ENCODE measurements at regions not wholly inside any gene's neighbourhood (a gene's known extent, or its start where the extent isn't known, plus 50 kb on each side); places are given as distances from the start of the nearest gene placed in this dataset.

DNA sequence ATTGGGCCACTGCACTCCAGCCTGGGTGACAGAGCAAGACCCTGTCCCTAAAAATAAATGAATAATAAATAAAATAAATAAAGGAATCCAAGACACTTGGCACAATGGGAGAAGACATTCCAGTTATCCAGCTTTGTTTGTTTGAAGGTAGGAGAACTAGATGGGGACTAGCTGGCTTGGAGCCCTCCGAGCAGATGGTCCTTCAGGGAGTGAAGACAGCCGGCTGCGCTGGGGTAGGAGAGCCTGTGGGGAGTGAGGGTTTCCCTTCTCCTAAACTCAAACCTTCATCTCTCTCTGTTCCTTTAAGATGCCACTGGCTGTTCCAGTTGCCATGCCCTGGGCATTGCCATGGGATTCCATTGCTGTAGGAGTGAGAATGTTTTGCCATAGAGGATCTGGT, 120.6 kb downstream of the NAV1 start:
- Histone ChIP-seq H3K27ac (ENCODE audit: low read depth, low read length) (no peak overlapping the region), H3K79me1 (ENCODE audit: low read depth, low read length) (peaks cover 10% of the 10 kb centered on the region), H2BK15ac (ENCODE audit: low read length) (no peak overlapping the region), H3K18ac (ENCODE audit: extremely low read depth, low read length) (no peak overlapping the region), H4K8ac (ENCODE audit: extremely low read depth, insufficient read depth, low read length) (no peak overlapping the region), H3K23ac (ENCODE audit: insufficient read length) (no peak overlapping the region), H4K91ac (replicated peaks; ENCODE audit: insufficient read length, low read length) (no peak overlapping the region), H3K27me3 (replicated peaks in 1 of 4; ENCODE audit: control insufficient read depth in 3 of 4, extremely low read depth in 1 of 4, insufficient read depth in 3 of 4, low read length in 3 of 4) (no peaks in the 10 kb centered on the region), H2BK20ac (ENCODE audit: low read length) (no peak overlapping the region), H3K4me2 (ENCODE audit: insufficient read depth in 1 of 2, low read depth in 2 of 2, low read length in 2 of 2) (no peak overlapping the region), H3K4me1 (replicated peaks in 1 of 4; ENCODE audit: control insufficient read depth in 3 of 4, insufficient read depth in 4 of 4, low read length in 3 of 4) (peaks cover 0 to 7% (median 4%) of the 10 kb centered on the region in 4 experiments; a peak in 2 of 7 replicates), H2BK5ac (ENCODE audit: low read depth, low read length) (no peak overlapping the region), H3K4ac (replicated peaks; ENCODE audit: insufficient read length, low read depth, low read length) (no peak overlapping the region), H2AFZ (ENCODE audit: low read length) (no peak overlapping the region), H3K9ac (replicated peaks in 1 of 4; ENCODE audit: extremely low read depth in 1 of 4, low read depth in 3 of 4, low read length in 3 of 4) (no peak overlapping the region), H3K36me3 (ENCODE audit: control insufficient read depth in 2 of 4, insufficient read depth in 4 of 4, low read length in 3 of 4) (no peaks in the 10 kb centered on the region), H3K4me3 (ENCODE audit: extremely low read depth in 1 of 4, insufficient read depth in 2 of 4, low read depth in 3 of 4, low read length in 4 of 4) (no peak overlapping the region), H3K56ac (replicated peaks; ENCODE audit: insufficient read length, low read depth, low read length) (no peak overlapping the region), H2AK5ac (ENCODE audit: low read depth, low read length) (no peak overlapping the region), H4K20me1 (replicated peaks in 1 of 2; ENCODE audit: control insufficient read depth in 1 of 2, insufficient read depth in 2 of 2, low read length in 2 of 2) (peaks cover 0 to 3% of the 10 kb centered on the region in 2 experiments), H2BK12ac (ENCODE audit: low read depth, low read length) (no peak overlapping the region), H3K14ac (ENCODE audit: insufficient read length) (no peak overlapping the region), H4K5ac (ENCODE audit: insufficient read length, low read depth, low read length) (no peak overlapping the region), H3K23me2 (ENCODE audit: low read depth, low read length) (no peaks in the 10 kb centered on the region), H3K79me2 (ENCODE audit: control insufficient read depth in 1 of 2, insufficient read depth in 2 of 2, low read length in 2 of 2) (peaks cover 0 to 18% of the 10 kb centered on the region in 2 experiments; a peak in 2 of 4 replicates), H2BK120ac (replicated peaks; ENCODE audit: low read depth, low read length) (no peak overlapping the region), H3K9me3 (ENCODE audit: insufficient read depth in 2 of 2, low read depth in 1 of 2, low read length in 1 of 2) (no peaks in the 10 kb centered on the region)
- no peak for DNase-seq (ENCODE audit: low read depth in 1 of 2, low spot score in 2 of 2)
- ChIA-PET POLR2A (ENCODE audit: partially characterized antibody) (interaction anchor here (1.6 kb wide), 1 partner anchor 9 kb away, joined by 6 read pairs; no protein-coding TSS in a partner anchor), CTCF (ENCODE audit: partially characterized antibody) (interaction anchor here (0.6 to 4.5 kb wide), 9 partner anchors 9 to 129 kb away, joined by 3 to 16 read pairs (median 5); no protein-coding TSS in a partner anchor)
- FAIRE-seq, result no peak
- TF ChIP-seq MAFK (IDR thresholded peaks at IDR 0.05; ENCODE audit: low read depth, low read length), result no peak
- TF ChIP-seq CTBP2 (IDR thresholded peaks at IDR 0.05; ENCODE audit: borderline replicate concordance, insufficient read depth, insufficient read length, low read length), result no peak
- TF ChIP-seq, protein P1, sequence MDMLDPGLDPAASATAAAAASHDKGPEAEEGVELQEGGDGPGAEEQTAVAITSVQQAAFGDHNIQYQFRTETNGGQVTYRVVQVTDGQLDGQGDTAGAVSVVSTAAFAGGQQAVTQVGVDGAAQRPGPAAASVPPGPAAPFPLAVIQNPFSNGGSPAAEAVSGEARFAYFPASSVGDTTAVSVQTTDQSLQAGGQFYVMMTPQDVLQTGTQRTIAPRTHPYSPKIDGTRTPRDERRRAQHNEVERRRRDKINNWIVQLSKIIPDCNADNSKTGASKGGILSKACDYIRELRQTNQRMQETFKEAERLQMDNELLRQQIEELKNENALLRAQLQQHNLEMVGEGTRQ (IDR thresholded peaks at IDR 0.05; ENCODE audit: low read length), result no peak
- no peak for TF ChIP-seq HDAC6 (IDR thresholded peaks at IDR 0.05; ENCODE audit: low read depth, low read length)
- no peak for TF ChIP-seq EGR1 (IDR thresholded peaks at IDR 0.05; ENCODE audit: borderline replicate concordance, low read depth, low read length)
- TF ChIP-seq ZNF274 (IDR thresholded peaks at IDR 0.05; ENCODE audit: borderline replicate concordance, extremely low read depth, low read length), result no peak
- TF ChIP-seq NANOG (IDR thresholded peaks at IDR 0.05; ENCODE audit: insufficient read depth, low read depth, low read length, poor library complexity, severe bottlenecking), result no peak
- TF ChIP-seq SIRT6 (IDR thresholded peaks at IDR 0.05; ENCODE audit: low read length), result no peak
- no peak for TF ChIP-seq KDM1A (IDR thresholded peaks at IDR 0.05; ENCODE audit: borderline replicate concordance, low read length)
- TF ChIP-seq TCF12 (IDR thresholded peaks at IDR 0.05; ENCODE audit: low read depth, low read length), result no peak
- WGBS, 2 experiments (ENCODE audit: extremely low coverage in 1 of 2, insufficient coverage in 1 of 2, insufficient read length in 1 of 2, insufficient replicate concordance in 2 of 2, low coverage in 1 of 2, low lambda C conversion rate in 2 of 2, missing lambda C conversion rate in 1 of 2), result 89% methylated on average over 3 of the region's 3 CpGs; no CpG with 5 or more reads in 1 of the 2 experiments

Measured in H1 (cell line).